ENCODE measurements at regions not wholly inside any gene's neighbourhood (a gene's known extent, or its start where the extent isn't known, plus 50 kb on each side); places are given as distances from the start of the nearest gene placed in this dataset.

DNA sequence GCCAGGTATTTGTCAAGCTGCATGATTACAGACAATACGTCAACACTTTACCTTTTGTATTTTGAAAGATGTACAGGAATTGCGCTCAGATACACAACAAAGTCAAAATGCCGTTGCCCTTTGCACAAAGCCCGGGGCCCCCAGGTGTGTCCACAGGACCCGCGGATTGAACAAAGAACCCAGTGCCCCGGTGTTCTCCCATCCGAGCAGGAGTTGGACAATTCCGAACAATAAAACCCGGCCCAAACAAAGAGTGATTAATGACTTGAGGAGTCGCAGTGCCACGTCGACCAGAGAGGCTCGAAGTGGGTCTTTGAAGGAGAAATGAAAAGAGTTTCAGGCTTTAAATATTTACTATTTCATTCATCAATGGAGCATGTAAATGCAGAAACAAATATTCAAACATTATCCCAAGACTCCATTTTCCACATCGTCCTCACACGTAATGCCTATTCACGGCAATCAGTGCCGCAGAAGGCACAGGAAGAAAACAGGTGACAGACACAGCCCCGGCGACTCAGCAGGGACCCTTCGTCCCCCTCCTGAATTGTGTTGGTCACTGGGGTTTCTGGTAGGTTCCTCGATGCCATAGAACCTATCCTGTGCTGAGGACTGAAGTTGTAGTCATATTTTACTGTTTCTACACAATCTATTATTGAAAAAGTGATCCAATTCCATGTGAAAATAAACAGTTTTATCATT, 70.9 kb upstream of the MGMT start:
- DNase-seq, result no peak

DNA sequence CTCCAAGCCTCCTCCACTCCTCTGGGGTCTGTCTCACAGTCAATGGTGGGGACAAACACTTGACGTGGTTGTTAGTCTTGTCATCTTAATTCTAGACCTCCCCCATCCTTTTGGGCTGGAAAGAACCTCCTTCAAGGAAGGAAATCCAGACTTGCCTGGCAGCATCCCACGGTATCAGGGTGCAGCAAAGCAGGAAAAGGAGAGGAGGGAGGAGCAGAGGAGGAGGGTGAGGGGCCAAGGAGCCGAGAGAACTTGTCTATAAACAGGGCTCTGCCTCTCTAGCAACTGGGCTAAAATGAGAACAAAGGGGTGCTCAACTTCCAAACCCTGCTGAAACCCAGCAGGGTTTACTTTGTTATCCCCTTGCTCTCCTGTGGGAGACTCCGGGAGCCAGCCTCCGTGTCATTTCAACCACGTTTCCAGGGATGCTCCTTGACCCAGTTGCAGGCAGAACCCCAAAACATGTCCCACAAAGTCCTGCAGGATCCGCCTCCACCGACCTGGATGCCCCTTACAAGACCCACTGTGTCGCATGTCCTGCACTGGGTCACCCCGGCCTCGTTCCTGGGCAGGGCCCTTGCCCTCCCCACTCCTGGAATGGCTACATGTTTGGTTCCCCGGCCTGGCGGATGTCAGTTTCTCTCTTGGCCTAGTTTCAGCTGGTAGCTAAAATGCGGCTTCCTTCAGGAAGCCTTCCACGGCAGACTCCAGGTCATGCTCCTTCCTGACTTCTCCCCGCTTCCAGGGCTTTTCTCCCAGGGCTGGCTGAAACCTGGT, 69.7 kb upstream of the MGMT start:
- DNase-seq, result no peak

- DNase-seq, result no peak
Measured at GRCh38 chr10:129398711-129399141, 68.3 kb upstream of the MGMT start.

DNA sequence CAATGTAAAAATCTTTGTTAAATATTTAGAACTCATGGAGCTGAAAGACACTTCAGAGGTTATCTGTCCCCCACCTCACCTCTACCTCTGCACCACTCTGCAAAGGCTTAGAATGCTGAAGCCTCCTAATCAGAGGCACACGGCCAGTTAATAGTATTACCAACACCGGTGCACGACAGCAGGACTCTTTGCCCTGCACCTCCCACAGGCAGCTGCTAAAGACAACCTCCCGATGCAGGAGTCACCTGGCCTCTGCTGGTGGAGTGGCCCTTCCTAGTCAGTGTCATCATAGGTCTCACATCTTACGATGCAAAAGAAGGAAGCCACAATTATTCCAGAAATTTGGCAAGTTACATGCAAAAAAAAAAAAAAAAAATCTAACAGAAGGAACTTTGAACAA, 66.6 kb upstream of the MGMT start:
- no peak for DNase-seq

DNA sequence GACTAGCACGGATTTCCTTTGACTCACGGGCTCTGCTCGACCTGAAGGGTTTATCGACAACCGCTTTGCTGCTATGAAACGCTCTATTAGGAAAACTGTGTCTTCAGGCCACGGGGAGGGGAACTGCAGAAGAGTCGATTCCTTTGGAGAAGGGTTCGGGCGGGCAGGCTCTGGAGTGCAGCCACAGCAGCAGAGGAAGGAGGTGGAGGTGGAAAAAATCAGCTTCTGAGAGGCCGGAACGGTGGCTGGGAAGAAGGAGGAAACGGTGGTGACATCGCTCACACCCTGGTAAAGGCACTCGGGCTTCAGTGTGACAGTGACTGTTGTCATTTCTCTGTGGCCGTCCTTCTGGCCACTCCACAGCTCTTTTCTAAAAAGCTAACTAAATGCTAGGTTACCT, 64.6 kb upstream of the MGMT start:
- no peak for DNase-seq

DNA sequence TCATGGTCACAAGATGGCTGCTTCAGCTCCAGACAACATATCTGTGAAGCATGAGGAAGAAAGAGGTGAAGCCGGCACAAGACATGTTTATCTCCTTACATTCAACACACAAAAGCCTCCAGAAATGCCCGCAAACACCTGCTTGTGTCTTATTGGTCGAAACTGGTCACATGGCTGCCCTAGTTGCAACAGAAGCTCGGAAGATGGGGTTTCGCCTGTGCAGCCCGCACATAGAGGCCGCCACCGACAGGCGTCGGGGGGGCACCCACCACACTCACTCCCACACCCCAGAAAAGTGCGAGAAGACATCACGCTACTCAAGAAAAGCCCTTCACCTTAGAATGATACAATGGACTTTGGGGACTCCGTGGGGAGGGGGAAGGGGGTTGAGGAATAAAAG, 63.0 kb upstream of the MGMT start:
- no peak for DNase-seq

- no peak for DNase-seq
Measured at GRCh38 chr10:129405389-129405788, 61.7 kb upstream of the MGMT start.

- DNase-seq, result no peak
Measured at GRCh38 chr10:129410688-129411392, 56.2 kb upstream of the MGMT start.

DNA sequence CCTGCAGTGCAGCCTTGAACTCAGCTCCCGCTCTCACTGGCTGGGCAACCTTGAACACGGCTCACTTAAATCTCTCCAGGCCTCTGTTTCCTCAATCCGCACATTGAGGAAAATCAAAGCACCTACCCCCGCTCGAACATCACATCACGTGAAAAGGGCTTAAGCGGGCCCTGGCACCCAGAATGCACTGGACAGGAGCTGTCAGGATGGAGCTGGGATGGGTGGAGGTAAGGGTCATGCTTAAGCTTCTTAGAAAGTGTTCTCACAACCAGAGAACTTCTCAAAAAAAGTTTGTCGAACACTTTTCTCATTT, 55.7 kb upstream of the MGMT start:
- DNase-seq, result no peak

DNA sequence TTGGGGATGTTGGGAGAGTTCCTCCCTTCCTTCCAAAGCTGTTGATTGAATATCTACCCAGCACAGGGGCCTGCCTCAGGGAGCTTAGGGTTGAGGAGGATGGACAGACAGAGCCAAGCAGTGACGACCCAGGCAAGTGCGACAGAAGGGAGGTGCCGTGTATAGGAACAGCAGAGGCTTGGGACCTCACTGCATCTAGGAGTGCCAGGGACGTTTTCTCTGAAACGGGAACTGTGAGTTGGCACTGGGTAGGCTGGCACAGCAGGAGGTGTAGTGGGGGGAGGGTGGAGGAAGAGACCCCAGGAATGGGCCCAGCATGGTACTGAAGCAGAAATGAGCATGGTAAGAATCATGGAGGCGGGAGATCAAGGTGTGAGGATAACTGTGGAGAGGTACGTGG, 55.3 kb upstream of the MGMT start:
- DNase-seq, result no peak

GRCh38 chr10:129413024-129413423, 54.0 kb upstream of the MGMT start:
- DNase-seq, result no peak

DNA sequence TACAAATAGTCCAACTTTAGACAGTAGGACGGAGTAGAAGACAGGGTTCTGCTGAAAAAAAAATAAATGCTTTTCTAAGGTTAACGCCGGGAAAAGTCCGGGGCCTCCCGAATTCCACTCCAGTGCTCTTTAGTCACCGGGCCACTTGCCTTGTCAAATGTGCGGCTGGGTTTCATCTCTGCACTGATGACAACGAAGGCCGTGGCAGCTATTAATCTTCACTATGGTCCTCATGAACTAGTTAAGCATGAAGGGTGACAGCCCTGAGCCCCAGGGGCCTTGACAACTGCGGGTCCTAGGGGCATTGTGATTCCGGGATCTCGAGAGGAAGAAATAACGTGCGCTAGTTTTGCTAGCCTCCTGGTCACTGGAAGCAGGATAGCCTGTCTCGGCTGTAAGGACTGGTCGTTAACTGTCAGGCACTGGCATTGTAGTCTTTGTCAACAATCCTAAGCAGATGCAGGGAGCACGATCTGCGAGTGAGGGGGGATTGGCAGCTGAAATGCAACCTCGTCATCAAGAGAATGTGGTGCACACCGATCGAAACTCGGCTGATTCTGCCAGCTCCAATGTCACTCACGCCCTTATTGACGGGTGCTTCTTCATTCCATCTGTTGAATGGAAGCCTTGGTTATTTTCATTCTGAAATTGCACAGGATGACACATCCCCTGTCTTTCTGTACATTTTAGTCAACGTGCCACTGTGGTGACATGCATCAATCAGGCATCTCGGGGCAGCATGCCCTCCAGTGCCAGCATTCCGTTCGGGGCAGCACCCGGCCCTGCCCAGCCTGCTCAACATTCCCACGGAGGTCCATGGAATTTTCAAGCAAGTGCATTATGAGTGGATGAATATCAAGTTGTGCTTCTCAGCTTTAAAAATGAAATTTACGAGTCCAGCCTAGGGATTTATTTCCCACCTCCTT, 51.6 kb upstream of the MGMT start:
- no peak for DNase-seq

DNA sequence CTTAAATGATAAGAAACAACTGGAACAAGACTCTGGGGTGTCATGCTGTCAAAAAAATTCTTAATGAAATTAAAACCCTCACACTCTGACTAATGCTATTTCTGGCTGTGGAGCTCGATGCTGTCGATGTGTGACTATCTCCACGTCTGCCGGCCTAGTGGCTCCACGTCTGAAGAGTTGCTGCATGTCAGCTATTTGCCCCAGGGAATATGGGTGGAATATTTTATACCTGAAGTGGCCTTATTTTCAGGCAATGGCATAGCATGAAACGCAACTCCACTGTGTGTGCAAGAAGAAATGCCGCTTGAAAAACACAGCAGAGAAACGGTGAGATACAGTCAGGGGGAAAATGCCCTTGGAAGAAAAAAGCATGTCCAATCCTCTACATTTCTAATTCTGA, 50.9 kb upstream of the MGMT start:
- no peak for DNase-seq

- DNase-seq, result no peak
Measured at GRCh38 chr10:129416956-129417765, 49.9 kb upstream of the MGMT start.
